ENCODE measurements at regions not wholly inside any gene's neighbourhood (a gene's known extent, or its start where the extent isn't known, plus 50 kb on each side); places are given as distances from the start of the nearest gene placed in this dataset.

GRCh38 chr1:163512349-163512989 lies 190.7 kb downstream of the NUF2 start:
- peaks cover 4% of the 10 kb centered on the region for H3K27me3 Mint-ChIP-seq (ENCODE audit: low read depth)
- no peak overlapping the region for H3K27ac Mint-ChIP-seq (ENCODE audit: unreplicated experiment)
- TF ChIP-seq CTCF (IDR thresholded peaks at IDR 0.05) = no peak
- no peaks in the 10 kb centered on the region for H3K4me1 Mint-ChIP-seq (ENCODE audit: low read depth)
- H3K36me3 Mint-ChIP-seq (ENCODE audit: low read depth) = no peaks in the 10 kb centered on the region
- no peak overlapping the region for H3K4me3 Mint-ChIP-seq (ENCODE audit: unreplicated experiment)
- H3K9me3 Mint-ChIP-seq (ENCODE audit: low read depth) = peaks cover 3% of the 10 kb centered on the region
- no peak for DNase-seq (ENCODE audit: low spot score)

- Mint-ChIP-seq H3K36me3 (ENCODE audit: low read depth) (no peaks in the 10 kb centered on the region), H3K4me3 (ENCODE audit: unreplicated experiment) (no peak overlapping the region), H3K9me3 (ENCODE audit: low read depth) (peaks cover 11% of the 10 kb centered on the region), H3K4me1 (ENCODE audit: low read depth) (no peaks in the 10 kb centered on the region), H3K27me3 (ENCODE audit: low read depth) (peaks cover 17% of the 10 kb centered on the region), H3K27ac (ENCODE audit: unreplicated experiment) (no peak overlapping the region)
- no peak for DNase-seq (ENCODE audit: low spot score)
- no peak for TF ChIP-seq CTCF (IDR thresholded peaks at IDR 0.05)
Measured at GRCh38 chr1:163523375-163524029, 201.7 kb downstream of the NUF2 start.

GRCh38 chr1:163528710-163529348 lies 207.1 kb downstream of the NUF2 start:
- no peak for DNase-seq (ENCODE audit: low spot score)
- H3K27me3 Mint-ChIP-seq (ENCODE audit: low read depth) = peaks cover 20% of the 10 kb centered on the region
- no peak overlapping the region for H3K27ac Mint-ChIP-seq (ENCODE audit: unreplicated experiment)
- H3K4me1 Mint-ChIP-seq (ENCODE audit: low read depth) = no peaks in the 10 kb centered on the region
- peak; percentile 86 for TF ChIP-seq CTCF (IDR thresholded peaks at IDR 0.05)
- no peak overlapping the region for H3K4me3 Mint-ChIP-seq (ENCODE audit: unreplicated experiment)
- H3K36me3 Mint-ChIP-seq (ENCODE audit: low read depth) = no peaks in the 10 kb centered on the region
- H3K9me3 Mint-ChIP-seq (ENCODE audit: low read depth) = peaks cover 3% of the 10 kb centered on the region

GRCh38 chr1:163531345-163531744 lies 209.6 kb downstream of the NUF2 start:
- no peak overlapping the region for H3K4me3 Mint-ChIP-seq (ENCODE audit: unreplicated experiment)
- H3K9me3 Mint-ChIP-seq (ENCODE audit: low read depth) = peaks cover 3% of the 10 kb centered on the region
- H3K4me1 Mint-ChIP-seq (ENCODE audit: low read depth) = no peaks in the 10 kb centered on the region
- no peak overlapping the region for H3K27ac Mint-ChIP-seq (ENCODE audit: unreplicated experiment)
- peaks cover 29% of the 10 kb centered on the region for H3K27me3 Mint-ChIP-seq (ENCODE audit: low read depth)
- TF ChIP-seq CTCF (IDR thresholded peaks at IDR 0.05) = no peak
- no peak for DNase-seq (ENCODE audit: low spot score)
- H3K36me3 Mint-ChIP-seq (ENCODE audit: low read depth) = no peaks in the 10 kb centered on the region

GRCh38 chr1:163535401-163535800 lies 213.6 kb downstream of the NUF2 start:
- H3K9me3 Mint-ChIP-seq (ENCODE audit: low read depth) = no peaks in the 10 kb centered on the region
- H3K36me3 Mint-ChIP-seq (ENCODE audit: low read depth) = no peaks in the 10 kb centered on the region
- no peaks in the 10 kb centered on the region for H3K4me1 Mint-ChIP-seq (ENCODE audit: low read depth)
- no peak overlapping the region for H3K4me3 Mint-ChIP-seq (ENCODE audit: unreplicated experiment)
- no peak for DNase-seq (ENCODE audit: low spot score)
- no peak for TF ChIP-seq CTCF (IDR thresholded peaks at IDR 0.05)
- H3K27me3 Mint-ChIP-seq (ENCODE audit: low read depth) = peaks cover 40% of the 10 kb centered on the region
- H3K27ac Mint-ChIP-seq (ENCODE audit: unreplicated experiment) = no peak overlapping the region
